Right atrium auricular region (tissue), 2 donors: ENCODE measurements at regions not wholly inside any gene's neighbourhood (a gene's known extent, or its start where the extent isn't known, plus 50 kb on each side); places are given as distances from the start of the nearest gene placed in this dataset.

Experiments
- DNase-seq: peaks from one replicate; pipeline ENCODE4 v3.0.0-alpha.2; 2019; ENCODE audit warnings: low spot score
- H3K27ac ChIP-seq, 2 donors: fragments of 200-600 bp; sonication (generic); 1 replicate in 1 of 2; 2 replicates in 1 of 2; pipeline ENCODE4 v1.5.1; 2016 to 2019
- H3K27me3 ChIP-seq, 2 donors: fragments of 200-600 bp; sonication (generic); one replicate each; pipeline versions ENCODE4 v1.5.1 to v1.6.0; 2017 to 2019
- H3K36me3 ChIP-seq: fragments of 200-600 bp; sonication (generic); one replicate; pipeline ENCODE4 v1.5.1; 2016
- H3K4me1 ChIP-seq, 2 donors: fragments of 200-600 bp; sonication (generic); one replicate each; pipeline versions ENCODE4 v1.5.1 to v1.6.0; 2017 to 2019
- H3K4me3 ChIP-seq, 2 donors: fragments of 200-600 bp; sonication (generic); 1 replicate in 1 of 2; 2 replicates in 1 of 2; pipeline ENCODE4 v1.5.1; 2017 to 2019; ENCODE audit warnings: mild to moderate bottlenecking in 1 of 2, moderate library complexity in 1 of 2
- H3K9me3 ChIP-seq, 2 donors: fragments of 200-600 bp; sonication (generic); one replicate each; pipeline ENCODE4 v1.5.1; 2019
- TF ChIP-seq, protein P1 (sequence below), 2 donors: fragments of 200-600 bp; sonication (generic); IDR thresholded peaks; one replicate each; pipeline ENCODE4 v1.5.1; 2019; ENCODE audit warnings: antibody characterized with exemption in 2 of 2

DNA sequence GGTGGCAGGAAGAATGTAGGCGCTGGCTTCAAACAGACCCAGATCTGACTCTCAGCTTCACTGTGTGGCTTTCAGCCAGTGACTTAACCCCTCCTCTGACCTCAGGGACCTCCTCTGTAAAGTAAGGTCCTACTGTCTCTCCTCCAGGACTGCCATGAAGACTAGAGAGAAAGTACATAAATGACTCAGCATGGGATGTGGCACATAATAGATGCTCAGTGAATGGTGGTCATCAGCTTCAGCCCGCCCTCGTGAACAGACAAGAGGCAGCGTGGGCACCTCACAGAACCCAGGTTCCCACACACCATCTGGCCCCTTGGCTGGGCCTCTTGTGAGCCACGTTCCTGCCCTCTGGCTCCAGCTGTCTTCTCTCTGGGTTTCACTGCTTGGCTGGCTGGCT, 126.0 kb downstream of the SYF2 start:
- Histone ChIP-seq H3K9me3 (peaks cover 0 to 11% of the 10 kb centered on the region in 2 donors), H3K36me3 (no peaks in the 10 kb centered on the region), H3K4me3 (no peak overlapping the region), H3K27ac (no peak overlapping the region), H3K4me1 (peaks cover 0 to 4% of the 10 kb centered on the region in 2 donors), H3K27me3 (no peaks in the 10 kb centered on the region)
- no peak for DNase-seq
- TF ChIP-seq, protein P1, sequence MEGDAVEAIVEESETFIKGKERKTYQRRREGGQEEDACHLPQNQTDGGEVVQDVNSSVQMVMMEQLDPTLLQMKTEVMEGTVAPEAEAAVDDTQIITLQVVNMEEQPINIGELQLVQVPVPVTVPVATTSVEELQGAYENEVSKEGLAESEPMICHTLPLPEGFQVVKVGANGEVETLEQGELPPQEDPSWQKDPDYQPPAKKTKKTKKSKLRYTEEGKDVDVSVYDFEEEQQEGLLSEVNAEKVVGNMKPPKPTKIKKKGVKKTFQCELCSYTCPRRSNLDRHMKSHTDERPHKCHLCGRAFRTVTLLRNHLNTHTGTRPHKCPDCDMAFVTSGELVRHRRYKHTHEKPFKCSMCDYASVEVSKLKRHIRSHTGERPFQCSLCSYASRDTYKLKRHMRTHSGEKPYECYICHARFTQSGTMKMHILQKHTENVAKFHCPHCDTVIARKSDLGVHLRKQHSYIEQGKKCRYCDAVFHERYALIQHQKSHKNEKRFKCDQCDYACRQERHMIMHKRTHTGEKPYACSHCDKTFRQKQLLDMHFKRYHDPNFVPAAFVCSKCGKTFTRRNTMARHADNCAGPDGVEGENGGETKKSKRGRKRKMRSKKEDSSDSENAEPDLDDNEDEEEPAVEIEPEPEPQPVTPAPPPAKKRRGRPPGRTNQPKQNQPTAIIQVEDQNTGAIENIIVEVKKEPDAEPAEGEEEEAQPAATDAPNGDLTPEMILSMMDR (IDR thresholded peaks at IDR 0.05) = no peak

DNA sequence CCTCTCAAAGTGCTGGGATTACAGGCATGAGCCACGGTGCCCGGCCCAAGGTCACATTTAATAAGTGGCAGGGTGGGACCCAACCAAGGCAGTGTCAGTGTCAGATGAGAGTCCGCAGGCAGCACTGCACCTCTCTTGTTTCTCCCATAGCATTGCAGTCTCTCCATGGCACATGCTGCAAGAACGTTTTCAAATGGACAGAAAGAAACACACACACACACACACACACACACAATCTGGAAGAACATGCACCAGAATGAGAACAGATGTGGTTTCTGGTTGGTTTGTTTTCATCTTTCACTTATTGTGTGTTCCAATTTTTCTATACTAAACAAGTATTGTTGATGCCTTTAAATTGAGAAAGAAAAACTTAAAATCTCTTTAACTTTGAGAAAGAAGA, 126.5 kb downstream of the SYF2 start:
- no peak overlapping the region for H3K4me3 ChIP-seq
- no peak overlapping the region for H3K27ac ChIP-seq
- DNase-seq = no peak
- TF ChIP-seq, protein P1 (IDR thresholded peaks at IDR 0.05) = no peak
- H3K4me1 ChIP-seq = peaks cover 0 to 4% of the 10 kb centered on the region in 2 donors
- H3K27me3 ChIP-seq = no peaks in the 10 kb centered on the region
- H3K9me3 ChIP-seq = peaks cover 0 to 11% of the 10 kb centered on the region in 2 donors
- H3K36me3 ChIP-seq = no peaks in the 10 kb centered on the region

- H3K36me3 ChIP-seq = no peaks in the 10 kb centered on the region
- H3K27ac ChIP-seq = no peak overlapping the region
- TF ChIP-seq, protein P1 (IDR thresholded peaks at IDR 0.05) = no peak
- H3K4me3 ChIP-seq = no peak overlapping the region
- peaks cover 0 to 4% of the 10 kb centered on the region in 2 donors for H3K4me1 ChIP-seq
- no peaks in the 10 kb centered on the region for H3K27me3 ChIP-seq
- peaks cover 0 to 11% of the 10 kb centered on the region in 2 donors for H3K9me3 ChIP-seq
- no peak for DNase-seq
Observed at GRCh38 chr1:25104932-25105561, 127.3 kb downstream of the SYF2 start.

- no peaks in the 10 kb centered on the region for H3K9me3 ChIP-seq
- no peaks in the 10 kb centered on the region for H3K27me3 ChIP-seq
- no peaks in the 10 kb centered on the region for H3K36me3 ChIP-seq
- TF ChIP-seq, protein P1 (IDR thresholded peaks at IDR 0.05) = no peak
- no peak overlapping the region for H3K4me3 ChIP-seq
- H3K4me1 ChIP-seq = peaks cover 0 to 11% of the 10 kb centered on the region in 2 donors
- DNase-seq = no peak
- H3K27ac ChIP-seq = no peak overlapping the region
Observed at GRCh38 chr1:25103164-25103795, 129.0 kb downstream of the SYF2 start.

DNA sequence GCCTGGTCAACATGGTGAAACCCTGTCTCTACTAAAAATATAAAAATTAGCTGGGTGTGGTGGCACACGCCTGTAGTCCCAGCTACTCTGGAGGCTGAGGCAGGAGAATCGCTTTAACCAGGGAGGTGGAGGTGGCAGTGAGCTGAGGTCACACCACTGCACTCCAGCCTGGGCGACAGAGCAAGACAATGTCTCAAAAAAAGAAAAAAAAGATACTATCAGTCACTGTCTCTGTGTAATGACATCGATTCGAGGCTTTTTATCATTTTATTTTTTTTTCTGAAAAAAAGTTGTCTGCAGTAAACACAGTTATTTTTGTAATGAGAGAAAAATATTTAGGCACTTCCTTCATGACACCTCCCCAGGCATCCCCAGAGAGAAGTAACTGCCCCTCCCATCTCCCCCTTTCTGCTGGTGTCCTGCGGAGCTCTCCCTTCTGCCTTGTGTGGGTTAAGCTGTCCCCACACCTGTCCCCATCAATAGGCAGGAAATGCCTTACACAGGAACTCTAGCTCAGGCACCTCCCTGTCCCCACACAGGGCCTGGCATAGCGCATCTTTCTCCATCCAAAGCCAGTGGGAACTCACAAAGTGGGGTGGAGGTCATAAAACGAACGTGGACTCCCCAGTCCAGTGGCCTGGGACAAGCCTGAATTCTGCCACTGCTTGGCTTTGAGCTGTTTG, 132.0 kb downstream of the SYF2 start:
- no peak overlapping the region for H3K27ac ChIP-seq
- no peaks in the 10 kb centered on the region for H3K36me3 ChIP-seq
- H3K4me1 ChIP-seq = peaks cover 0 to 11% of the 10 kb centered on the region in 2 donors
- no peak overlapping the region for H3K4me3 ChIP-seq
- TF ChIP-seq, protein P1 (IDR thresholded peaks at IDR 0.05) = no peak
- no peaks in the 10 kb centered on the region for H3K9me3 ChIP-seq
- H3K27me3 ChIP-seq = no peaks in the 10 kb centered on the region
- DNase-seq = no peak
